ENCODE measurements at regions not wholly inside any gene's neighbourhood (a gene's known extent, or its start where the extent isn't known, plus 50 kb on each side); places are given as distances from the start of the nearest gene placed in this dataset.

- no peak for TF ChIP-seq CTCF (IDR thresholded peaks at IDR 0.05; ENCODE audit: poor library complexity)
- no peak for TF ChIP-seq EZH2phosphoT487 (IDR thresholded peaks at IDR 0.05; ENCODE audit: low read depth, severe bottlenecking, unreplicated experiment)
- no peak for TF ChIP-seq EZH2 (IDR thresholded peaks at IDR 0.05; ENCODE audit: borderline replicate concordance)
These were observed 2264.0 kb downstream of the ARAP2 start for GRCh38 chr4:33980361-33980760.
